Endothelial cell of umbilical vein (primary cell): ENCODE measurements at regions not wholly inside any gene's neighbourhood (a gene's known extent, or its start where the extent isn't known, plus 50 kb on each side); places are given as distances from the start of the nearest gene placed in this dataset.

Source experiments
- BruUV-seq: library from RNA; stranded (reverse); fragments of 400-500 nt; replicated peaks from 2 replicates; lab custom pipeline; 2021; lab: Mats Ljungman, UMichigan
- CTCF ChIA-PET: fragments of 300-600, 350-600 bp; sonication (Branson Sonifier 250); formaldehyde crosslinking; loops from one replicate; lab custom pipeline; 2021; ENCODE audit warnings: antibody characterized with exemption, inconsistent platforms; lab: Charles Lee
- POLR2A ChIA-PET: fragments of 300-600, 350-600 bp; sonication (Branson Sonifier 250); formaldehyde crosslinking; loops from one replicate; lab custom pipeline; 2021; ENCODE audit warnings: antibody characterized with exemption, inconsistent platforms; lab: Charles Lee
- DNase-seq: peaks from one replicate; pipeline ENCODE4 v3.0.0-alpha.2; 2011; ENCODE audit warnings: low read depth, low spot score
- FAIRE-seq: peaks from 2 replicates; lab custom pipeline; 2011; peaks lifted over from hg19 to GRCh38; lab: Jason Lieb, UNC
- H2AFZ ChIP-seq: 2 replicates; pipeline ENCODE4 v1.6.0; 2012; ENCODE audit warnings: low read depth, low read length, control low read depth, inconsistent platforms
- H3K27ac ChIP-seq: 2 replicates; pipeline ENCODE4 v1.5.1; 2011; ENCODE audit warnings: low read depth, mild to moderate bottlenecking, control low read depth, low read length, moderate library complexity; ENCODE audit not compliant: insufficient read depth
- H3K27me3 ChIP-seq, 2 experiments: 2 replicates each; pipeline versions ENCODE4 v1.6.0 to v1.6.1; 2011; ENCODE audit warnings: low read length in 2 of 2, mixed read lengths in 1 of 2; ENCODE audit not compliant: control insufficient read depth in 2 of 2, insufficient read depth in 2 of 2
- H3K36me3 ChIP-seq, 2 experiments: 2 replicates in 1 of 2; 3 replicates in 1 of 2; pipeline ENCODE4 v1.5.1; 2011; ENCODE audit warnings: low read length in 2 of 2, mild to moderate bottlenecking in 1 of 2, moderate library complexity in 1 of 2; ENCODE audit not compliant: control insufficient read depth in 2 of 2, insufficient read depth in 2 of 2; ENCODE audit errors: extremely low read depth in 1 of 2
- H3K4me1 ChIP-seq: 3 replicates; pipeline ENCODE4 v1.5.1; 2011; ENCODE audit warnings: mild to moderate bottlenecking, low read length; ENCODE audit not compliant: control insufficient read depth, insufficient read depth; ENCODE audit errors: extremely low read depth
- H3K4me2 ChIP-seq: 2 replicates; pipeline ENCODE4 v1.6.1; 2011; ENCODE audit warnings: low read length, control low read depth, mixed read lengths; ENCODE audit not compliant: insufficient read depth
- H3K4me3 ChIP-seq, 3 experiments: fragments of 200-600 bp in 1 of 3; sonication (generic), shearing (Covaris generic) in 1 of 3; replicated peaks in 1 of 3; 2 replicates each; pipeline ENCODE4 v1.5.1; 2011 to 2016; ENCODE audit warnings: control low read depth in 3 of 3, low read length in 3 of 3, mild to moderate bottlenecking in 2 of 3, inconsistent platforms in 1 of 3, low read depth in 1 of 3, moderate library complexity in 1 of 3; ENCODE audit not compliant: insufficient read depth in 1 of 3
- H3K79me2 ChIP-seq: 2 replicates; pipeline ENCODE4 v1.6.0; 2012; ENCODE audit warnings: low read length, inconsistent platforms; ENCODE audit not compliant: control insufficient read depth, insufficient read depth
- H3K9ac ChIP-seq: replicated peaks from 2 replicates; pipeline ENCODE3; 2011; ENCODE audit warnings: low read length, control low read depth; ENCODE audit not compliant: insufficient read depth; ENCODE audit errors: extremely low read depth
- H3K9me1 ChIP-seq: replicated peaks from 3 replicates; pipeline ENCODE4 v1.6.0; 2011; ENCODE audit warnings: mild to moderate bottlenecking, low read length; ENCODE audit not compliant: control insufficient read depth, insufficient read depth; ENCODE audit errors: extremely low read depth
- H3K9me3 ChIP-seq: replicated peaks from 2 replicates; pipeline ENCODE4 v1.5.1; 2012; ENCODE audit warnings: low read length, inconsistent platforms; ENCODE audit not compliant: control insufficient read depth, insufficient read depth
- H4K20me1 ChIP-seq: replicated peaks from 2 replicates; pipeline ENCODE3; 2011; ENCODE audit warnings: mild to moderate bottlenecking, low read length; ENCODE audit not compliant: control insufficient read depth, insufficient read depth; ENCODE audit errors: extremely low read depth
- CTCF ChIP-seq, 2 donors: IDR thresholded peaks; 1 replicate in 1 of 2; 2 replicates in 1 of 2; pipeline ENCODE4 v1.5.1; 2011; ENCODE audit warnings: low read length in 2 of 2, mild to moderate bottlenecking in 2 of 2, moderate library complexity in 2 of 2, control low read depth in 1 of 2, inconsistent platforms in 1 of 2, low read depth in 1 of 2; ENCODE audit not compliant: insufficient read depth in 1 of 2; ENCODE audit errors: extremely low read depth in 1 of 2
- EZH2 ChIP-seq: IDR thresholded peaks from 2 replicates; pipeline ENCODE4 v1.6.1; 2012; ENCODE audit warnings: borderline replicate concordance, low read depth, mild to moderate bottlenecking, moderate library complexity, low read length, inconsistent platforms; ENCODE audit not compliant: severe bottlenecking
- FOS ChIP-seq: IDR thresholded peaks from 2 replicates; pipeline ENCODE4 v1.6.1; 2011; ENCODE audit warnings: mild to moderate bottlenecking, low read length, moderate library complexity, borderline replicate concordance; ENCODE audit not compliant: insufficient read depth
- GATA2 ChIP-seq: IDR thresholded peaks from 2 replicates; pipeline ENCODE4 v1.7.0; 2011; ENCODE audit warnings: low read depth, mild to moderate bottlenecking, moderate library complexity, mixed read lengths, low read length; ENCODE audit not compliant: insufficient read length, insufficient read depth
- JUN ChIP-seq: IDR thresholded peaks from 2 replicates; pipeline ENCODE4 v1.6.1; 2011; ENCODE audit warnings: borderline replicate concordance, low read depth; ENCODE audit not compliant: insufficient read length, insufficient read depth
- MAX ChIP-seq: IDR thresholded peaks from 2 replicates; pipeline ENCODE4 v1.6.1; 2011; ENCODE audit not compliant: insufficient read depth, insufficient read length
- MYC ChIP-seq: IDR thresholded peaks from one replicate; pipeline ENCODE4 v1.6.1; 2011; ENCODE audit warnings: mild to moderate bottlenecking, low read depth, low read length
- POLR2A ChIP-seq: IDR thresholded peaks from 2 replicates; pipeline ENCODE4 v1.6.1; 2012; ENCODE audit warnings: low read depth, mild to moderate bottlenecking, control low read depth, low read length
- POLR2AphosphoS5 ChIP-seq: IDR thresholded peaks from 2 replicates; pipeline ENCODE4 v1.6.1; 2012; ENCODE audit warnings: low read depth, mild to moderate bottlenecking, control low read depth, low read length, moderate library complexity; ENCODE audit not compliant: insufficient read depth
- dilution Hi-C: fragments of 300-500 bp; cut with MboI; formaldehyde crosslinking; loops from one replicate; pipeline ENCODE4 v1.15.0; 2019; ENCODE audit warnings: low sequenced_read_pairs; ENCODE audit not compliant: extremely low pct_ligation_motif_present
- intact Hi-C: fragments of 100-400 bp; cut with micrococcal nuclease; formaldehyde crosslinking; loops from one replicate; pipeline ENCODE4 v1.10.0; 2022

- dilution Hi-C loops (no loop called here), intact Hi-C loops (no loop called here)
- no peak for DNase-seq
- no peak for TF ChIP-seq CTCF (IDR thresholded peaks at IDR 0.05; ENCODE audit: extremely low read depth in 1 of 2, insufficient read depth in 1 of 2, low read depth in 1 of 2, low read length in 2 of 2)
- no peak for TF ChIP-seq FOS
- TF ChIP-seq EZH2: no peak
- TF ChIP-seq JUN: no peak
- TF ChIP-seq MYC: no peak
- no peak for TF ChIP-seq GATA2
- no peak for TF ChIP-seq POLR2A
- TF ChIP-seq POLR2AphosphoS5: no peak
- TF ChIP-seq MAX: no peak
- Histone ChIP-seq H3K4me3 (no peak overlapping the region), H3K36me3 (no peaks in the 10 kb centered on the region), H2AFZ (no peak overlapping the region), H3K27ac (no peak overlapping the region), H3K27me3 (peaks cover 7 to 20% of the 10 kb centered on the region in 2 experiments), H3K79me2 (no peaks in the 10 kb centered on the region), H3K4me2 (no peak overlapping the region), H4K20me1 (no peaks in the 10 kb centered on the region), H3K9me1 (no peaks in the 10 kb centered on the region), H3K4me1 (no peaks in the 10 kb centered on the region), H3K9me3 (no peaks in the 10 kb centered on the region), H3K9ac (no peak overlapping the region)
- no TSS peak for BruUV-seq
- CTCF ChIA-PET: no interaction called here
- no peak for FAIRE-seq
- POLR2A ChIA-PET: no interaction called here
Observed at GRCh38 chr6:111950661-111951496, 77.6 kb upstream of the FYN start.
